A549 (cell line): ENCODE measurements at regions not wholly inside any gene's neighbourhood (a gene's known extent, or its start where the extent isn't known, plus 50 kb on each side); places are given as distances from the start of the nearest gene placed in this dataset.

Source experiments
- EP300 ChIP-seq, 2 experiments: fragments of >200 bp; sonication (Bioruptor Twin); formaldehyde crosslinking; IDR thresholded peaks; 2 replicates in 1 of 2; 3 replicates in 1 of 2; pipeline ENCODE4 v1.6.1; 2016 to 2017
- KDM5A ChIP-seq: fragments of 200-600 bp; sonication (generic); IDR thresholded peaks from 2 replicates; pipeline ENCODE4 v1.6.1; 2016; ENCODE audit warnings: antibody characterized with exemption, mild to moderate bottlenecking
- POLR2A ChIP-seq: IDR thresholded peaks from 2 replicates; pipeline ENCODE4 v1.6.1; 2012; ENCODE audit warnings: mild to moderate bottlenecking, low read length
- TF ChIP-seq, protein P1 (sequence below): fragments of >200 bp; sonication (Bioruptor Twin); formaldehyde crosslinking; IDR thresholded peaks from 3 replicates; pipeline ENCODE4 v1.5.1; 2016

DNA sequence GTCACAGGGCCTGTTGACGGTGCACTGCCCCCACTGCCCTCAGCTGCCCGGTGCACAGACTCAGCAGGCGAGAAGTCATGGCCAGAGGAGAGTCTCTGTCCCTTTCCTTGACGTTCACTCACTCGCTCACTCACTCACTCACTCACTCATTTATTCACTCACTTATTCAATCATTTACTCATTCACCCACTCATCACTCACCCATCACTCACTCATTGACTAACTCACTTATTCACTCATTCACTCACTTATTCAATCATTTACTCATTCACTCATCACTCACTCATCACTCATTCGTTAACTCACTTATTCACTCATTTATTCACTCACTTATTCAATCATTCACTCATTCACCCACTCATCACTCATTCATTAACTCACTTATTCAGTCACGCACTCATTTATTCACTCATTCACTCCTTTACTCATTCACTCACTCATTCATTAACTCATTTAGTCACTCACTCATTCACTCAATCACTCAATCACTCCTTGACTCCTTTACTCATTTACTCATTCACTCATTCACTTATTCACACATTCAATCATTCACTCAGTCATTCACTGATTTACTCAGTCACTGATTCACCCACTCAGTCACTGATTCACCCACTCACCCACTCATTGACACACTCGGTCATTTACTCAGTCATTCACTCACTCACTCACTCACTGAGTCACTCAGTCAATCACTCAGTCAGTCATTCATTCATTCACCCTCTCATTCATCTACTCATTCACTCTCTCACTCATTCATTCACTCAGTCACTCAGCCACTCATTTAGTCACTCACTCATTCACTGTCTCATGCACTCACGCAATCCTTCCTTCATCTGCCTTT is 1193.5 kb downstream of the BRD1 start:
- TF ChIP-seq EP300 (IDR thresholded peaks at IDR 0.05) (no peak), KDM5A (no peak), POLR2A (no peak)
- TF ChIP-seq, protein P1, sequence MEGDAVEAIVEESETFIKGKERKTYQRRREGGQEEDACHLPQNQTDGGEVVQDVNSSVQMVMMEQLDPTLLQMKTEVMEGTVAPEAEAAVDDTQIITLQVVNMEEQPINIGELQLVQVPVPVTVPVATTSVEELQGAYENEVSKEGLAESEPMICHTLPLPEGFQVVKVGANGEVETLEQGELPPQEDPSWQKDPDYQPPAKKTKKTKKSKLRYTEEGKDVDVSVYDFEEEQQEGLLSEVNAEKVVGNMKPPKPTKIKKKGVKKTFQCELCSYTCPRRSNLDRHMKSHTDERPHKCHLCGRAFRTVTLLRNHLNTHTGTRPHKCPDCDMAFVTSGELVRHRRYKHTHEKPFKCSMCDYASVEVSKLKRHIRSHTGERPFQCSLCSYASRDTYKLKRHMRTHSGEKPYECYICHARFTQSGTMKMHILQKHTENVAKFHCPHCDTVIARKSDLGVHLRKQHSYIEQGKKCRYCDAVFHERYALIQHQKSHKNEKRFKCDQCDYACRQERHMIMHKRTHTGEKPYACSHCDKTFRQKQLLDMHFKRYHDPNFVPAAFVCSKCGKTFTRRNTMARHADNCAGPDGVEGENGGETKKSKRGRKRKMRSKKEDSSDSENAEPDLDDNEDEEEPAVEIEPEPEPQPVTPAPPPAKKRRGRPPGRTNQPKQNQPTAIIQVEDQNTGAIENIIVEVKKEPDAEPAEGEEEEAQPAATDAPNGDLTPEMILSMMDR = no peak
